Type B pancreatic cell (in vitro differentiated cells): ENCODE measurements at regions not wholly inside any gene's neighbourhood (a gene's known extent, or its start where the extent isn't known, plus 50 kb on each side); places are given as distances from the start of the nearest gene placed in this dataset.
A peak's percentile ranks its signal among the peaks of the same experiment; 100 is the strongest.
"Not testable (repeated sequence)": the region's sequence is repeated elsewhere in the genome, so short reads cannot be mapped to it uniquely, and the experiment has no call there.

ENCODE experiments used
- DNase-seq: peaks from one replicate; pipeline ENCODE4 v3.0.0; 2021; ENCODE audit warnings: mixed read lengths; ENCODE audit not compliant: unreplicated experiment; ENCODE audit errors: extremely low spot score
- H3K27ac Mint-ChIP-seq: 2 replicates; pipeline ENCODE4 v1.8.0; 2021; ENCODE audit warnings: mild to moderate bottlenecking, mixed read lengths
- H3K27me3 Mint-ChIP-seq: 2 replicates; pipeline ENCODE4 v1.8.0; 2021; ENCODE audit warnings: mixed read lengths
- H3K36me3 Mint-ChIP-seq: 2 replicates; pipeline ENCODE4 v1.8.0; 2021; ENCODE audit warnings: mixed read lengths
- H3K4me1 Mint-ChIP-seq: one replicate; pipeline ENCODE4 v1.8.0; 2021; ENCODE audit warnings: mixed read lengths; ENCODE audit not compliant: unreplicated experiment
- H3K4me3 Mint-ChIP-seq: 2 replicates; pipeline ENCODE4 v1.8.0; 2021; ENCODE audit warnings: mild to moderate bottlenecking, mixed read lengths
- H3K9me3 Mint-ChIP-seq: 2 replicates; pipeline ENCODE4 v1.8.0; 2021; ENCODE audit warnings: mixed read lengths
- TF ChIP-seq, protein P1 (sequence below): fragments of 200-600 bp; sonication (generic); conservative IDR thresholded peaks from 2 replicates; pipeline ENCODE4 v1.5.0; 2021; ENCODE audit warnings: antibody characterized with exemption, mild to moderate bottlenecking

DNA sequence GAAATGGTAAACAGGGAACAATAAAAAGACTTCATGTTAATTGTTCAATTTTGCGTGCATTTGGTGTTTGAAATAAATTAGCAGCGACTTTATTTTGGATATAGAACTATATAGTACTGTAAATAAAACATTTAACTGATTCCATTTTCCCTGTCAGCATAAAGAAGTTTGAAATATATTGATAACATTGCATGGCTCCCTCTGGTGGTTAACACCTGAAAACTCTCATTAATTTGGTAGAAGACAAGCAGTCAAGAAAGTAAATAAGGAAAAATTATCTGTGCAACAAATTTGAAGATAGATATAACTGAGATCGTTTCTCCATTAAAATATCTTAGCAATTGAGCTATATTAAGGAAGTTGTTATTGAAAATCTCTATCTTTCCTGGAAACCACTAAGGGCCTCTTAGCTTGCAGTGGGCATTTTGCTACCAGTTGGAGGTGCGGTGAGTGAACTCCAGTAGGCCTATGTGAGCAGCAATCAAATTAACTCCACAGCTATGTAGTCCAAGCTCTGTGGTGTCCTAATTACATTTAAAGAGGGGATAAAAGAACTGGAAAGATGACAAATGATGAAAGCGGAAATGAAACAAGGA lies 435.7 kb upstream of the FKBP1C start:
- no peaks in the 10 kb centered on the region for H3K9me3 Mint-ChIP-seq
- no peaks in the 10 kb centered on the region for H3K27me3 Mint-ChIP-seq
- H3K4me3 Mint-ChIP-seq, result no peak overlapping the region
- no peaks in the 10 kb centered on the region for H3K36me3 Mint-ChIP-seq
- no peaks in the 10 kb centered on the region for H3K4me1 Mint-ChIP-seq
- H3K27ac Mint-ChIP-seq, result no peak overlapping the region
- TF ChIP-seq, protein P1, sequence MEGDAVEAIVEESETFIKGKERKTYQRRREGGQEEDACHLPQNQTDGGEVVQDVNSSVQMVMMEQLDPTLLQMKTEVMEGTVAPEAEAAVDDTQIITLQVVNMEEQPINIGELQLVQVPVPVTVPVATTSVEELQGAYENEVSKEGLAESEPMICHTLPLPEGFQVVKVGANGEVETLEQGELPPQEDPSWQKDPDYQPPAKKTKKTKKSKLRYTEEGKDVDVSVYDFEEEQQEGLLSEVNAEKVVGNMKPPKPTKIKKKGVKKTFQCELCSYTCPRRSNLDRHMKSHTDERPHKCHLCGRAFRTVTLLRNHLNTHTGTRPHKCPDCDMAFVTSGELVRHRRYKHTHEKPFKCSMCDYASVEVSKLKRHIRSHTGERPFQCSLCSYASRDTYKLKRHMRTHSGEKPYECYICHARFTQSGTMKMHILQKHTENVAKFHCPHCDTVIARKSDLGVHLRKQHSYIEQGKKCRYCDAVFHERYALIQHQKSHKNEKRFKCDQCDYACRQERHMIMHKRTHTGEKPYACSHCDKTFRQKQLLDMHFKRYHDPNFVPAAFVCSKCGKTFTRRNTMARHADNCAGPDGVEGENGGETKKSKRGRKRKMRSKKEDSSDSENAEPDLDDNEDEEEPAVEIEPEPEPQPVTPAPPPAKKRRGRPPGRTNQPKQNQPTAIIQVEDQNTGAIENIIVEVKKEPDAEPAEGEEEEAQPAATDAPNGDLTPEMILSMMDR, result peak; percentile 83
- no peak for DNase-seq

DNA sequence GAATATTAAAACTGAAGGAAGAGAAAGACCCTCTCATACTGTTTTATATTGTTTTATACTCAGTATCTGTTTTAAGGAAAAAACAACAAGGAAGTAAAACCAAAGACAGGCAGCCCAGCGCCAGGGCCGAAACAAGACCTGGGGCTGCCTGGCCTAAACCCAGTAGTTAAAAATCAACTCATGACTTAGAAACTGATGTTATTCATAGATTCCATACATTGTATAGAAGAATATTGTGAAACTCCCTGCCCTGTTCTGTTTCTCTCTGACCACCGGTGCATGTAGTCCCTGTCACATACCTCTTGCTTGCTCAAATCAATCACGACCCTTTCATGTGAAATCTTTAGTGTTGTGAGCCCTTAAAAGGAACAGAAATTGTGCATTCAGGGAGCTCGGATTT lies 445.1 kb upstream of the FKBP1C start:
- Mint-ChIP-seq H3K4me3 (peak overlapping the region; percentile 34), H3K4me1 (peaks cover 15% of the 10 kb centered on the region)
- H3K36me3 Mint-ChIP-seq, H3K27me3 Mint-ChIP-seq, H3K27ac Mint-ChIP-seq, H3K9me3 Mint-ChIP-seq, DNase-seq: not testable (repeated sequence)

DNA sequence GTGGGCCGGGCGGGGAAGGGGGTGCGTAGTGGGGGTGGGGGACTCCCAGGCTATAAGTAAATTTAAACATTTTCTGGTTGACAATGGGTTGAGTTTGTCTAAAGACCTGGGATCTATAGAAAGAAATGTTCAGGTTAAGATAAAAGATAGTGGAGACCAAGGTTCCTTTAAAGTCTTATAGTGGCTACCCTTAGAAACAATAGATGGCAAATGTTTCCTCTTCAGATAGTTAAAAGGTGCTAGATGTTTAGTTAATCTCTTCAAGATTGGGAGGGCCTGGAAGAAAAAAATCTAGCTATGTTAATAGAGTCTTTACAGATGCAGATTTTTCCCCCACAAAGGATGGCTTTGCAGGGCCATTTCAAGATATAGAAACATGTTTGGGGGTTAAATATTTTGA lies 446.4 kb upstream of the FKBP1C start:
- Mint-ChIP-seq H3K27ac (no peak overlapping the region), H3K36me3 (no peaks in the 10 kb centered on the region), H3K9me3 (no peaks in the 10 kb centered on the region), H3K4me3 (no peak overlapping the region), H3K4me1 (peaks cover 15% of the 10 kb centered on the region), H3K27me3 (no peaks in the 10 kb centered on the region)
- no peak for DNase-seq
- TF ChIP-seq, protein P1, result no peak

- H3K4me1 Mint-ChIP-seq, result peaks cover 15% of the 10 kb centered on the region
- H3K27ac Mint-ChIP-seq, result peak overlapping the region; percentile 49
Observed at GRCh38 chr6:62763125-62763912, 447.9 kb upstream of the FKBP1C start.

GRCh38 chr6:62746968-62747367 lies 460.9 kb upstream of the KHDRBS2 start:
- no peak overlapping the region for H3K4me3 Mint-ChIP-seq
- no peak for DNase-seq
- TF ChIP-seq, protein P1, result no peak
- no peaks in the 10 kb centered on the region for H3K9me3 Mint-ChIP-seq
- no peaks in the 10 kb centered on the region for H3K27me3 Mint-ChIP-seq
- H3K36me3 Mint-ChIP-seq, result no peaks in the 10 kb centered on the region
- no peak overlapping the region for H3K27ac Mint-ChIP-seq
- no peaks in the 10 kb centered on the region for H3K4me1 Mint-ChIP-seq

More at GRCh38 chr6:62763125-62763912, 447.9 kb upstream of the FKBP1C start:
- Mint-ChIP-seq H3K36me3 (peaks cover 2% of the 10 kb centered on the region), H3K9me3 (no peaks in the 10 kb centered on the region), H3K27me3 (no peaks in the 10 kb centered on the region), H3K4me3 (no peak overlapping the region)
- DNase-seq, result no peak
- TF ChIP-seq, protein P1, result no peak

GRCh38 chr6:62746161-62746560 lies 460.1 kb upstream of the KHDRBS2 start:
- Mint-ChIP-seq H3K4me1 (no peaks in the 10 kb centered on the region), H3K36me3 (no peaks in the 10 kb centered on the region), H3K27ac (no peak overlapping the region), H3K4me3 (no peak overlapping the region), H3K27me3 (no peaks in the 10 kb centered on the region), H3K9me3 (no peaks in the 10 kb centered on the region)
- TF ChIP-seq, protein P1, result no peak
- DNase-seq, result no peak
